ENCODE measurements at regions not wholly inside any gene's neighbourhood (a gene's known extent, or its start where the extent isn't known, plus 50 kb on each side); places are given as distances from the start of the nearest gene placed in this dataset.

DNA sequence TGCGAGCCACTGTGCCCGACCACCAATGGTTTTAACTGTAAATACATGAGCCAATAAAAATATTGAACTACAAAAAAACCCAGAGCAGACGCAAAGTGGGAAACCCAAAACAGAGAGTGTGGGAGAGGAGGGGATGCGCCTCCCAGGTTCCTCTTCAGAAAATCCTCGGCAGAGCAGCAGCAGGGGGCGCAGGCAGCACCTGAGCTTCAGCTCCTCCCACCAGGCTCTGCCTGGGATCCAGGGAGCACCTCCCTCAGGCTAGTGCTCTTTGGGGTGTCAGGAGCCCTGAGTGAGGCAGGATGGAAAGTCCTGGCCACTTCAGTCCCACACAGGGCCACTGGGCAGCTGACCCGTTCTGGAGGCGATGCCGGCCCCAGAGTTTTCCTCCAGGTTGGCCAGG, 536.9 kb upstream of the CDH4 start:
- H3K9me3 Mint-ChIP-seq, result no peaks in the 10 kb centered on the region
- no peak for DNase-seq (ENCODE audit: low spot score)
- intact Hi-C loops (cut with micrococcal nuclease), result no loop called here
- H3K36me3 Mint-ChIP-seq (ENCODE audit: low read depth), result no peaks in the 10 kb centered on the region
- H3K27ac Mint-ChIP-seq, result no peak overlapping the region
- H3K4me3 Mint-ChIP-seq (ENCODE audit: low read depth), result no peak overlapping the region
- H3K27me3 Mint-ChIP-seq (ENCODE audit: low read depth), result no peaks in the 10 kb centered on the region
- H3K4me1 Mint-ChIP-seq (ENCODE audit: low read depth), result no peaks in the 10 kb centered on the region

DNA sequence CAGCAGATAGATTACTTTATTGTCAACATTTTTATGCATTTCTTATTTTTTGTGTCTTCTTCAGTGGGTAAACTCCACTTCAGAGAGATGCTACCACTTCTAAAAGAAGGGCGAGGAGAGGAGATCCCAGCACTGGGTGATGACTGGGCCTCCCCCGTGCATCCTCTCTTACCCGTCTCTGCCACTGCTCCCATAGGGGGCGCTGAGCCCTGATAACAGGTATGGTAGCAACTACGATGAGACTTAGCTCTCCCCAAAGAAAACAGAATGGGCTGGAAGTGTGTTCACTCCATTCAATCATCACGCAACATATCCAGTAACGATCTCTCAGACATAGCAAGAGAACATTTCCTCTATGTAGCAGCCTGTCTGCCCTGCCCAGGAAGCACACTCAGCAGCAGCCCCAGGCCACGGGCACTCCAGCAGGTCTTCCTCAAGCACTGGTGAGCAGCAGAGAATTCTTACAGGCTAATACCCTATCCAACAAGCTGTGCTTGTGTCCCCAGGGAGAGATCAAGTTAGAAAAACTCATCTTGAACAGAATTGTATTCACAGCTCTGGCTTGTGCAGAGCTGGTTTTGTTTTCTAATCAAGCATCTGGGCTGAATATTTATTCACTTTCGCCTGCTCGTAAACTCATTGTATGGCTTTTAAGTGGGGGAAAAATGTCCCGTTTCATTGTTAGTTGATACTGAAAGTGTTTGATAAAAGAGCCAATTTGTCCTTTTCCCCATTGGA, 533.1 kb upstream of the CDH4 start:
- intact Hi-C loops (cut with micrococcal nuclease), result no loop called here
- H3K9me3 Mint-ChIP-seq, result no peaks in the 10 kb centered on the region

DNA sequence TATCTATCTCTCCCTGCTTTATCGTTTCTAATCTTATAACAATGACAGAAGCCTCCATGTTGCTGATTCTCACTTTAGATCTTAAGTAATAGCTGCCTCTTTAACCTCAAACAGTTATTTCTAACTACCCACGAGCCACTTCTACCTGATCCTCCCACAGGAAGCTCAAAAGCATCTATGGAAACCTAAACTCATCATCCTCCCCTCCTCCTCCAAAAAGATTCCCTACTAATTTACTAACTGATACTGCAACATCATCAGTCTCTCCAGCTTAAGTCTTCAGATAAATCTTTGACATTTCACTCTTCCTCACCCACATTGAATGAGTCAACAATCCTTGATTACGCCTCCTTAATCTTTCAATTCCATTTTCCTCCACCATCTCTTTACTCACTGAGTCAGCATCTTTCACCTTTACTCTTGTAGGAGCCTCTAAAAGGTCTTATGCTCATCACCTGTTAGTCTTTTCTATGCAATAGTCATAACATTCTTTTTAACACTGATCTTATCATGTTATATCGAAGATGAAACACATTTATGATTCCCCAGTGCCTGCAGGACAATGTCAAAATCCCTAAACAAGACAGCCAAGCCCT, 526.7 kb upstream of the CDH4 start:
- Mint-ChIP-seq H3K4me1 (ENCODE audit: low read depth) (no peaks in the 10 kb centered on the region), H3K9me3 (no peaks in the 10 kb centered on the region), H3K4me3 (ENCODE audit: low read depth) (no peak overlapping the region), H3K27me3 (ENCODE audit: low read depth) (no peaks in the 10 kb centered on the region), H3K36me3 (ENCODE audit: low read depth) (no peaks in the 10 kb centered on the region), H3K27ac (no peak overlapping the region)
- intact Hi-C loops (cut with micrococcal nuclease), result no loop called here
- DNase-seq (ENCODE audit: low spot score), result no peak

More for the DNA sequence above, 533.1 kb upstream of the CDH4 start:
- Mint-ChIP-seq H3K27me3 (ENCODE audit: low read depth) (no peaks in the 10 kb centered on the region), H3K4me3 (ENCODE audit: low read depth) (no peak overlapping the region), H3K27ac (no peak overlapping the region), H3K36me3 (ENCODE audit: low read depth) (no peaks in the 10 kb centered on the region), H3K4me1 (ENCODE audit: low read depth) (no peaks in the 10 kb centered on the region)
- no peak for DNase-seq (ENCODE audit: low spot score)

GRCh38 chr20:60727425-60727824, 524.6 kb upstream of the CDH4 start:
- H3K36me3 Mint-ChIP-seq (ENCODE audit: low read depth), result no peaks in the 10 kb centered on the region
- no peak overlapping the region for H3K4me3 Mint-ChIP-seq (ENCODE audit: low read depth)
- intact Hi-C loops (cut with micrococcal nuclease), result no loop called here
- H3K27me3 Mint-ChIP-seq (ENCODE audit: low read depth), result no peaks in the 10 kb centered on the region
- H3K4me1 Mint-ChIP-seq (ENCODE audit: low read depth), result no peaks in the 10 kb centered on the region
- no peaks in the 10 kb centered on the region for H3K9me3 Mint-ChIP-seq
- H3K27ac Mint-ChIP-seq, result no peak overlapping the region
- DNase-seq (ENCODE audit: low spot score), result no peak

- Mint-ChIP-seq H3K4me1 (ENCODE audit: low read depth) (no peaks in the 10 kb centered on the region), H3K27me3 (ENCODE audit: low read depth) (no peaks in the 10 kb centered on the region)
Measured at GRCh38 chr20:60728705-60729104, 523.4 kb upstream of the CDH4 start.

DNA sequence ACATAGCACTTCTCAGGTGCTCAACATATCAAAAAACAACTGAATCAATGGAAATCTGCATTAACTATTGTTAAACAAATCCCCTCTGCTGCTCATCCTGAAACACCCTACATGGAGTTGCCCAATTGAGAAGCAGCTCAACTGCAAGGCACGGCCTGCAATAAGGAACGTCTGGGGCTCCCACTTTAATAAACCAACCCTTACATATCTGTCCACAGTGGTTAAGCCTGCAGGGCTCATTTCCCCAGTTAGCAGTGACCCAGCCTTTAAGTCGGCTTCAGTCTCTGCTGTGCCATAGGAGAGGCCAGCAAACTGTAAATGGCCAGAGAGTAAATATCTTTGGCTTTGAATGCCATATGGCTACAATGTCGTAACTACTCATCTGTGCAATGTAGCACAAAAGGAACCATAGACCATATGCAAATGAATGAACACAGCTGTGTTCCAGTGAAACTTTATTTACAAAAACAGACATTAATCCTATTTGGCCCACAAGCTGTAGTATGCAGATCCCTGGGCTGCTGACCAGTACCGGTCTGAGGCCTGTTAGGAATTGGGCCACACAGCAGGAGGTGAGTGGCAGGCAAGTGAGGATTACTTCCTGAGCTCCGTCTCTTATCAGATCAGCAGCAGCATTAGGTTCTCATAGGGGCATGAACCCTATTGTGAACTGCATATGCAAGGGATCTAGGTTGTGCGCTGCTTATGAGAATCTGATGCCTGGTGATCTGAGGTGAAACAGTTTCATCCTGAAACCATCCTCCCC, 522.7 kb upstream of the CDH4 start:
- Mint-ChIP-seq H3K4me1 (ENCODE audit: low read depth) (no peaks in the 10 kb centered on the region), H3K27me3 (ENCODE audit: low read depth) (no peaks in the 10 kb centered on the region), H3K27ac (no peak overlapping the region), H3K4me3 (ENCODE audit: low read depth) (no peak overlapping the region), H3K9me3 (no peaks in the 10 kb centered on the region), H3K36me3 (ENCODE audit: low read depth) (no peaks in the 10 kb centered on the region)
- no peak for DNase-seq (ENCODE audit: low spot score)
- intact Hi-C loops (cut with micrococcal nuclease), result no loop called here

More at GRCh38 chr20:60728705-60729104, 523.4 kb upstream of the CDH4 start:
- no peaks in the 10 kb centered on the region for H3K9me3 Mint-ChIP-seq
- no peaks in the 10 kb centered on the region for H3K36me3 Mint-ChIP-seq (ENCODE audit: low read depth)
- no peak overlapping the region for H3K27ac Mint-ChIP-seq
- intact Hi-C loops (cut with micrococcal nuclease), result no loop called here
- H3K4me3 Mint-ChIP-seq (ENCODE audit: low read depth), result no peak overlapping the region
- no peak for DNase-seq (ENCODE audit: low spot score)

GRCh38 chr20:60732322-60732721, 519.7 kb upstream of the CDH4 start:
- Mint-ChIP-seq H3K9me3 (no peaks in the 10 kb centered on the region), H3K4me1 (ENCODE audit: low read depth) (no peaks in the 10 kb centered on the region), H3K27ac (no peak overlapping the region), H3K4me3 (ENCODE audit: low read depth) (no peak overlapping the region), H3K27me3 (ENCODE audit: low read depth) (no peaks in the 10 kb centered on the region), H3K36me3 (ENCODE audit: low read depth) (no peaks in the 10 kb centered on the region)
- no peak for DNase-seq (ENCODE audit: low spot score)
- intact Hi-C loops (cut with micrococcal nuclease), result no loop called here

DNA sequence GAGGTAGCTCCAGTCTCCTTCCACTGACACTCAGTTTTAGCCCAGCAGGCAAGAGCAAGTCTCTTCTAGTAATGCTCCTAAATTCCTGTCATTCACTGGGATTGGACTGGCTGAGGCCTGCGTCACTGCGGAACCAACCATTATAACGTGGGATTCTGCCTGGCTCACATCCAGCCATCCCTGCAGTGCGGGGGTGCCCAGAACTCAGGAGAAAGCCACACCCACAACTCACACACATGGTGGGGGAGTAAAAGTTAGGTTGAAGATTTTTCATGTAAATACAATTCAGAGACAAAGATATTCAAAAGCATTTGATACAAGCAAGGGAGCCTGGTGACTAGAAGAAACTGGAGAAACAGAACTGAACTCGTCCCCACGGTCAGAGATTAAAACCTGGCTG, 504.0 kb upstream of the CDH4 start:
- DNase-seq (ENCODE audit: low spot score), result no peak
- Mint-ChIP-seq H3K27me3 (ENCODE audit: low read depth) (no peaks in the 10 kb centered on the region), H3K9me3 (no peaks in the 10 kb centered on the region), H3K4me3 (ENCODE audit: low read depth) (no peak overlapping the region), H3K4me1 (ENCODE audit: low read depth) (no peaks in the 10 kb centered on the region), H3K36me3 (ENCODE audit: low read depth) (no peaks in the 10 kb centered on the region), H3K27ac (no peak overlapping the region)
- intact Hi-C loops (cut with micrococcal nuclease), result no loop called here

DNA sequence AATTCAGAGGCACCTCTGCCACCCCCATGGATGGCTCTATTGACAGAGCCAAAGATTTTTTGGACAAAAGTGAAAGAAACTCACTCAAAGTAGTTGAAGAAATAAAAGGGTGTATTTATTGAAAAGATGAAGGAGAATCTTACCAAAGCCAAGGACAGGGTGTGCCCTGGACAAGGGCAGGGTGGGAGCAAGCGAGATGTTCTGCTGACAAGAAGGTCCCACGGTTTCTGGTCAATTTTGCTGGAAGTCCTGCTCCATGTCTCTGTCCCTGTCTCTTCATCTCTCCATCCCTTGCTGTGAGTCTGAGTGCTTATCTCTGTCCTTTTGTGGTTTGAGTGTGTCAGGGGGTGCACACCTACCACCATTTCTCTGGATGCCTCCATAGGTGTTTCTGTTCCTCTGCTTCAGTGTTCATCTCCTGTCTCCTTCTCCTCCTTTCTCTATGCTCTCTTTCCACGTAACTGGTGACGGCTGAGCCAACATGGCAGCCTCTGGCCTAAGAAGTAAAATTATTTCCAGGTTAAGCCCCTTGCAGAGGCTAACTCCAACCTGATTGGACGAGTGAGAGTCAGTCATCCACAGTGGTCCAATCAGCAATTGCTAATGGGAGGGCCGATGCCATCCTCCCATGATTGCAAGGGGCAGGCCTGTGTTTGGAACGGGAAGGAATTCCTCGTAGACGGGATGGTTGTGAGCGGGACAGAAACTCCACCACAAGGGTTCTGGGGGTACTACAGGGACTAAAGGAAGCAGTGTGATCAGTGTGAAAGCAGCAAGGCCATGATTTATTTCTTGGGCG, 502.1 kb upstream of the CDH4 start:
- intact Hi-C loops (cut with micrococcal nuclease), result no loop called here
- Mint-ChIP-seq H3K4me1 (ENCODE audit: low read depth) (no peaks in the 10 kb centered on the region), H3K4me3 (ENCODE audit: low read depth) (no peak overlapping the region), H3K9me3 (no peaks in the 10 kb centered on the region), H3K27ac (no peak overlapping the region), H3K27me3 (ENCODE audit: low read depth) (no peaks in the 10 kb centered on the region), H3K36me3 (ENCODE audit: low read depth) (no peaks in the 10 kb centered on the region)
- DNase-seq (ENCODE audit: low spot score), result no peak

- H3K27me3 Mint-ChIP-seq (ENCODE audit: low read depth), result no peaks in the 10 kb centered on the region
- no peaks in the 10 kb centered on the region for H3K9me3 Mint-ChIP-seq
- H3K27ac Mint-ChIP-seq, result no peak overlapping the region
- no peak overlapping the region for H3K4me3 Mint-ChIP-seq (ENCODE audit: low read depth)
- no peaks in the 10 kb centered on the region for H3K4me1 Mint-ChIP-seq (ENCODE audit: low read depth)
- intact Hi-C loops (cut with micrococcal nuclease), result no loop called here
- DNase-seq (ENCODE audit: low spot score), result no peak
- no peaks in the 10 kb centered on the region for H3K36me3 Mint-ChIP-seq (ENCODE audit: low read depth)
Measured at GRCh38 chr20:60750909-60751308, 501.2 kb upstream of the CDH4 start.

DNA sequence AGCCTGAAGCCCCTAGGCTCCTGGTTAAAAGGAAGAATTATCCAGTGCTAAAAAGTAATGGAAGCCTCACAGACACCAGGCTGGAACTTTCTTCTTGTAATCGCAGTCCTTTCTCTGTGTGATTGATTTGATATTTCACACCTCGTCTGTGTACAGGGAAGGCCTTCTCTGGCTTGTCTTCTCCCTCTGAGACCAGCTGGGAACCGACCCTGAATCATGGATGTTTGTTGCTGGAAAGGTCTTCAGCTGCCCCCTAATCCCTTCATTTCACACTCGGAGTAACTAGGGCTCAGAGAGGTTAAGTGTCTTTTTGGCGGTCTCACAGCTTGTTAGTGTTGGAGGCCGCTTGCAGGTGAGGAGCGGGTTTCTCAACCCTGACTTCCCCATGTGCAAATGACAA, 500.2 kb upstream of the CDH4 start:
- Mint-ChIP-seq H3K9me3 (no peaks in the 10 kb centered on the region), H3K27ac (no peak overlapping the region), H3K4me3 (ENCODE audit: low read depth) (no peak overlapping the region), H3K4me1 (ENCODE audit: low read depth) (no peaks in the 10 kb centered on the region), H3K36me3 (ENCODE audit: low read depth) (no peaks in the 10 kb centered on the region), H3K27me3 (ENCODE audit: low read depth) (no peaks in the 10 kb centered on the region)
- no peak for DNase-seq (ENCODE audit: low spot score)
- intact Hi-C loops (cut with micrococcal nuclease), result no loop called here

DNA sequence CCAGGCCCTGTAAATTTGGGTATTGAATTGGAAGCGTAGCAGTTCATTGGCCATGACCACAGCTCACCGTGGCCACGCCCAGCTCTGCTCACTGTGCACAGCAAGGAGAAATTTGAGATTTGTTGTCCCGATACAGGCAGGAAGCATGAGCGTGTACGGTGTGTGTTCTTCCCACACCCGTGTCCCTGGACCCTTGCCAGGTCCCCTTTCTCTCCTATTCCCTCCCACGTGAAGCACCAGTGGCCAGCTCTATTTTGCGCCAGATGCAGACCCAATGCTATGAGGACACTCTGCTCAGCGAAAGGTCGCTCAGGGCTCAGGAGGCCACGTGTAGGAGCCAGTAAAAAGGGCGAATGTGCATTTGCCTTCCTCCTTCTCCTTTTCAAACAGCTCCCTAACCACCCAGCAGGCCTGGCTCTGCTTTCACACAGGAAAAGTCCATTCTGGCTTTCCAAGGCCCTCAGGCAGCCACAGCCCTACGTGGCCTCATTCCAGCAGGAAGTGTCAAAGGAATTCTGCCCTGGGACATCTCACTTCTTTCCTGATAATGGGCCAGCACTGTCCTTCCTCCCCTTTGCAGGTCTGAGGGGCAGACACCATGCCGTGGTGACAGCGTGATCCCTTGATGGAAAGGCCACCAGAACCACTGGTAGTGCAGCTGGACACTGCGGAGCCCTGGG, 499.2 kb upstream of the CDH4 start:
- DNase-seq (ENCODE audit: low spot score), result no peak
- no peak overlapping the region for H3K27ac Mint-ChIP-seq
- no peaks in the 10 kb centered on the region for H3K36me3 Mint-ChIP-seq (ENCODE audit: low read depth)
- H3K4me1 Mint-ChIP-seq (ENCODE audit: low read depth), result no peaks in the 10 kb centered on the region
- H3K4me3 Mint-ChIP-seq (ENCODE audit: low read depth), result no peak overlapping the region
- no peaks in the 10 kb centered on the region for H3K9me3 Mint-ChIP-seq
- intact Hi-C loops (cut with micrococcal nuclease), result no loop called here
- no peaks in the 10 kb centered on the region for H3K27me3 Mint-ChIP-seq (ENCODE audit: low read depth)
